Kidney epithelial cell (primary cell): ENCODE measurements at regions not wholly inside any gene's neighbourhood (a gene's known extent, or its start where the extent isn't known, plus 50 kb on each side); places are given as distances from the start of the nearest gene placed in this dataset.

ENCODE experiments used
- DNase-seq: peaks from one replicate; pipeline ENCODE4 v3.0.0-alpha.2; 2010; ENCODE audit warnings: low read depth
- H3K27me3 ChIP-seq: 2 replicates; pipeline ENCODE4 v1.6.0; 2011; ENCODE audit warnings: low read length; ENCODE audit not compliant: control insufficient read depth, insufficient read depth
- H3K36me3 ChIP-seq: 2 replicates; pipeline ENCODE4 v1.5.1; 2011; ENCODE audit warnings: low read length; ENCODE audit not compliant: control insufficient read depth, insufficient read depth
- H3K4me3 ChIP-seq: 2 replicates; pipeline ENCODE4 v1.5.1; 2011; ENCODE audit warnings: low read depth, mild to moderate bottlenecking, control low read depth, low read length
- TF ChIP-seq, protein P1 (sequence below): IDR thresholded peaks from 2 replicates; pipeline ENCODE4 v1.5.1; 2011; ENCODE audit warnings: mild to moderate bottlenecking, moderate library complexity, low read length, control low read depth, inconsistent platforms; ENCODE audit not compliant: insufficient read depth, poor library complexity, severe bottlenecking

DNA sequence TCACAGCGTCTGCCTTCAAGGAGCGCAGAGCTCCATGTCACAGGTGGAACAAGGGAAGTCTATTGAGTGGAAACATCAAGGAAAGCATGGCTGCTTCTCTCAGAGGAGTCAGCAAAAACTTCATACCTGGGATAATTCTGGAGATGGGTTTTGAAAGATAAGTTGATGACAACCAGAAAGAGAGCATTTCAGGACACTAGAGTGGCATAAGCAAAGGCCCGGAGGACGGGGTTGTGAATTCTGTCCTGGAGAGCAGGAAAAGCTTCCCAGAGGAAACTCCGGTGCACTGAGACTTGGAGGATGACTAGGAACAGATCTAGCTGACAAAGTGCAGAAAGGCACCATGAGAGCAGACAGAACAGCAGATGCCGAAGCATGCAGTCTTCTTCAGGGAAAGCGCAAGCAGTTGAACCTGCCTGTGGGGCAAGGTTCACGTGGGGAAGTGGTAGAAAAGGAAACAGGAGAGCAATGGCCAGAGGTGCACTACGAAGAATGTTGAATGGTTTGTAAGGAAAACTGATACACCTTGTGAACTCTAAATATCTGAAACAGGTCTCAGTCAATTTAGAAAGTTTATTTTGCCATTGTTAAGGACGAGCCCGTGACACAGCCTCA, 222.9 kb downstream of the PLPP3 start:
- Histone ChIP-seq H3K27me3 (no peaks in the 10 kb centered on the region), H3K36me3 (no peaks in the 10 kb centered on the region), H3K4me3 (no peak overlapping the region)
- TF ChIP-seq, protein P1, sequence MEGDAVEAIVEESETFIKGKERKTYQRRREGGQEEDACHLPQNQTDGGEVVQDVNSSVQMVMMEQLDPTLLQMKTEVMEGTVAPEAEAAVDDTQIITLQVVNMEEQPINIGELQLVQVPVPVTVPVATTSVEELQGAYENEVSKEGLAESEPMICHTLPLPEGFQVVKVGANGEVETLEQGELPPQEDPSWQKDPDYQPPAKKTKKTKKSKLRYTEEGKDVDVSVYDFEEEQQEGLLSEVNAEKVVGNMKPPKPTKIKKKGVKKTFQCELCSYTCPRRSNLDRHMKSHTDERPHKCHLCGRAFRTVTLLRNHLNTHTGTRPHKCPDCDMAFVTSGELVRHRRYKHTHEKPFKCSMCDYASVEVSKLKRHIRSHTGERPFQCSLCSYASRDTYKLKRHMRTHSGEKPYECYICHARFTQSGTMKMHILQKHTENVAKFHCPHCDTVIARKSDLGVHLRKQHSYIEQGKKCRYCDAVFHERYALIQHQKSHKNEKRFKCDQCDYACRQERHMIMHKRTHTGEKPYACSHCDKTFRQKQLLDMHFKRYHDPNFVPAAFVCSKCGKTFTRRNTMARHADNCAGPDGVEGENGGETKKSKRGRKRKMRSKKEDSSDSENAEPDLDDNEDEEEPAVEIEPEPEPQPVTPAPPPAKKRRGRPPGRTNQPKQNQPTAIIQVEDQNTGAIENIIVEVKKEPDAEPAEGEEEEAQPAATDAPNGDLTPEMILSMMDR = no peak
- DNase-seq = no peak

DNA sequence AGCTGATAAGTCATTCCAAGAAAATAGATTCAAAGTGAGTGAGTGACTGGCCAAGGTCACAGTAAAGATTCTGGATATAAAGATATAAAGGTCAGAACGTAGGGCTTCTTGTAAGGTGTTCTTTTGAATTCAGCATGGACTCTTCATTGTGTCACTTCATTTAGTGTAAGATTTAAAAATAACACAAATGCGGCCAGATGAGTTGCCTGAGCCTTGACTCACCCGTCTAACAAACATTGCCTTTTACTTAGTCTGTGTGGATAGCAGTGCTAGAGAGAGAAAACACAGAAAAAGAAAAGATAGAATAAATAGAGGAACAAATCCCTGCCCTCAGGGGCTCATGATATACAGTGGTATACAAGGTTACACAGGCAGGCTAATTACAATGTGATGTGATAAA, 223.4 kb downstream of the PLPP3 start:
- Histone ChIP-seq H3K27me3 (no peaks in the 10 kb centered on the region), H3K4me3 (no peak overlapping the region), H3K36me3 (no peaks in the 10 kb centered on the region)
- DNase-seq = no peak
- TF ChIP-seq, protein P1 = no peak

DNA sequence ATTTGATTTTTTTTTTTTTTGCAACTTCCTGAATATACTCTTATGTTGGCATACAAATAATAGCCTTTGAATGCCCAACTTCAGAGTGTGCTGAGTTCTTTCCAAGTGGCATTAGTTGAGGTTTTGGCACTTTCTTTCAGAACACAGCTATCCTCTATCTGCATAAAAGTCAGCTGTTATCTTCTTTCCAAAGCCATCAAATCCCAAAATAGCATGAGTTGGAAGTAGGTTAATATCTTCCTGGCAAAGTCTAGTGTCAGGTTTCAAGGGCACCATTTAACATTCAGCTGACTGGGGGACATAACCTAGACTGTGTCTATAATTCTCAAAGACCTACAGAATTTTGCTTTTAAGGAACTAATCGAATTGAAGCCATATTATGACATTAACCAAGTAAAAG, 223.9 kb downstream of the PLPP3 start:
- Histone ChIP-seq H3K4me3 (no peak overlapping the region), H3K27me3 (no peaks in the 10 kb centered on the region), H3K36me3 (no peaks in the 10 kb centered on the region)
- no peak for DNase-seq
- TF ChIP-seq, protein P1 = no peak

DNA sequence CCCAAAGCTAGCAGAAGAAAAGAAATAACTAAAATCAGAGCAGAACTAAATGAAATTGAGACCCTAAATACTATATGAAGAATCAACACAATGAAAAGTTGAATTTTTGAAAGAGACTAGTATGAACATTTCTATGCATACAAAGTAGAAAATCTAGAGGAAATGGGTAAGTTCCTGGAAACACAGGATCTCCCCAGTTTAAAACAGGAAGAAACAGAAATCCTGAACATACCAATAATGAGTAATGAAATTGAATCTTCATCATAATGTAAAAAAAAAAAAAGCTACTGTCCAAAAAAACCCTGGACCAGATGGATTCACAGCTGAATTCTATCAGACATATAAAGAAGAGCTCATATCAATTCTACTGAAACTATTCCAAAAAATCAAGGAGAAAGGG, 233.5 kb downstream of the PLPP3 start:
- no peak overlapping the region for H3K4me3 ChIP-seq
- no peaks in the 10 kb centered on the region for H3K27me3 ChIP-seq
- TF ChIP-seq, protein P1 = no peak
- H3K36me3 ChIP-seq = no peaks in the 10 kb centered on the region
- no peak for DNase-seq

DNA sequence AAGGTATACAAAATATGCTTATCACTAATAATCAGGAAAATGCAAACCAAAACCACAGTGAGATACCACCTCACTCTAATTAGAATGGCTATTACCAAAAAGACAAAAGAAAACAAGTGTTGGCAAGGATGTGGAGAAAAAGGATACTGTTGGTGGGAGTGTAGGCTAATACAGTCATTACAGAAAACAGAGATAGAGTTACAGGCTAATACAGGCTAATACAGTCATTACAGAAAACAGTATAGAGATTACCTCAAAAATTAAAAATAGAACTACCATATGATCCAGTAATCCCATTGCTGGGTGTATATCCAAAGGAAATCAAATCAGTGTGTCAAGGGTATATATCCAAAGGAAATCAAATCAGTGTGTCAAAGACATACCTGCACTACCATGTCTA, 238.4 kb downstream of the PLPP3 start:
- DNase-seq = no peak
- no peak overlapping the region for H3K4me3 ChIP-seq
- no peaks in the 10 kb centered on the region for H3K27me3 ChIP-seq
- no peaks in the 10 kb centered on the region for H3K36me3 ChIP-seq
- TF ChIP-seq, protein P1 = no peak

DNA sequence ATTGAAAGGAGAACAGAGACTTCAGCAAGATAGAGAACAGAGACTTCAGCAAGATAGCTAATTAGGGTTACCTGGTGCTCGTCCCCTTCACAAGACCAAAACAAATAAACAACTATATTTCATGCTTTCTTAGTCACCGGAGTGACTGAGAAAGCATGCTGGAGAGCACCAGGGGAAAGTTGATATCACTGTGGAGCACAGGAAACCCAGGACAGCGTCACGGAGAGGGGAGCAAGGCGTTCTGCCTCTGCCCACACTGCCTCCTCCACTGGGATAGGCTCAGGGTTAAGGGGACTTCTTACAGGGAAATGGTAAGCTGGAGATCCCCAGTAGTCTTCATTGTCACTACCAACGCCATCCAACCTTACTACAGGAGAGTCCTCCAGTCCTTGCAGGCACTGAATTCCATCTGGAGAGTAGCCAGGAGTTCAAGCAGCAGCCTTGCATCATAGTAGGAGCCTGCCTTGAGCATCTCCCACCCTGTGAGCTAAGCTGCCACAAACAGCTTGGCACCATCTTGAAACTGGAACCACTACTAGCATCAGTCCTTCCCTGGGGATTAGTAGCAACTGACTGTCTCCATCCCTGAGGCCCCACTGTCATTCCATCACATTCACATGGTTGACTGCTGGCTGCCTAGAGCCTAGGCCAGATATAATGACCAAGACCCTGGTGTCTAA, 239.4 kb downstream of the PLPP3 start:
- DNase-seq = no peak

More for the DNA sequence above, 239.4 kb downstream of the PLPP3 start:
- TF ChIP-seq, protein P1 = no peak
- no peak overlapping the region for H3K4me3 ChIP-seq
- no peaks in the 10 kb centered on the region for H3K36me3 ChIP-seq
- no peaks in the 10 kb centered on the region for H3K27me3 ChIP-seq
